H1 (cell line): ENCODE measurements at regions not wholly inside any gene's neighbourhood (a gene's known extent, or its start where the extent isn't known, plus 50 kb on each side); places are given as distances from the start of the nearest gene placed in this dataset.

Experiments
- CTCF ChIA-PET: fragments of 300-600 bp; sonication (Branson Sonifier 250); formaldehyde crosslinking; loops from one replicate; lab custom pipeline; 2021; ENCODE audit not compliant: partially characterized antibody; lab: Charles Lee
- POLR2A ChIA-PET: fragments of 300-600 bp; sonication (Branson Sonifier 250); formaldehyde crosslinking; loops from one replicate; lab custom pipeline; 2021; ENCODE audit warnings: inconsistent platforms; ENCODE audit not compliant: partially characterized antibody; lab: Charles Lee
- DNase-seq, 2 experiments: peaks; one replicate each; pipeline versions ENCODE4 v3.0.0 to v3.0.0-alpha.2; 2010 to 2022; ENCODE audit warnings: low spot score in 2 of 2, low read depth in 1 of 2, mixed read lengths in 1 of 2
- FAIRE-seq: peaks from 2 replicates; lab custom pipeline; 2011; peaks lifted over from hg19 to GRCh38; lab: Jason Lieb, UNC
- H2AFZ ChIP-seq: 2 replicates; pipeline ENCODE4 v1.8.1; 2012; ENCODE audit warnings: low read length, inconsistent platforms
- H2AK5ac ChIP-seq: 2 replicates; pipeline ENCODE4 v1.6.1; 2013; ENCODE audit warnings: low read depth, low read length
- H2BK120ac ChIP-seq: replicated peaks from 2 replicates; pipeline ENCODE3; 2013; ENCODE audit warnings: low read depth, low read length, inconsistent platforms
- H2BK12ac ChIP-seq: 2 replicates; pipeline ENCODE4 v1.6.1; 2013; ENCODE audit warnings: low read depth, low read length
- H2BK15ac ChIP-seq: 2 replicates; pipeline ENCODE4 v1.6.1; 2013; ENCODE audit warnings: low read length
- H2BK20ac ChIP-seq: 2 replicates; pipeline ENCODE4 v1.6.1; 2013; ENCODE audit warnings: low read length
- H2BK5ac ChIP-seq: 2 replicates; pipeline ENCODE4 v1.6.1; 2013; ENCODE audit warnings: low read depth, low read length
- H3K14ac ChIP-seq: 2 replicates; pipeline ENCODE4 v1.6.1; 2013; ENCODE audit warnings: inconsistent platforms; ENCODE audit not compliant: insufficient read length
- H3K18ac ChIP-seq: 2 replicates; pipeline ENCODE4 v1.6.1; 2013; ENCODE audit warnings: low read length; ENCODE audit errors: extremely low read depth
- H3K23ac ChIP-seq: 2 replicates; pipeline ENCODE4 v1.6.1; 2013; ENCODE audit warnings: inconsistent platforms; ENCODE audit not compliant: insufficient read length
- H3K23me2 ChIP-seq: 2 replicates; pipeline ENCODE4 v1.6.1; 2013; ENCODE audit warnings: low read depth, low read length
- H3K27ac ChIP-seq: 2 replicates; pipeline ENCODE4 v1.6.1; 2011; ENCODE audit warnings: low read depth, low read length, inconsistent platforms
- H3K27me3 ChIP-seq, 4 experiments: replicated peaks in 1 of 4; 1 replicate in 1 of 4; 2 replicates in 3 of 4; pipeline versions ENCODE4 v1.6.1 to v1.8.1; 2011 to 2013; ENCODE audit warnings: low read length in 3 of 4, mild to moderate bottlenecking in 3 of 4, inconsistent platforms in 2 of 4, mixed read lengths in 2 of 4, moderate library complexity in 1 of 4; ENCODE audit not compliant: control insufficient read depth in 3 of 4, insufficient read depth in 3 of 4; ENCODE audit errors: extremely low read depth in 1 of 4
- H3K36me3 ChIP-seq, 4 experiments: 2 replicates each; pipeline versions ENCODE4 v1.6.1 to v1.8.1; 2011 to 2013; ENCODE audit warnings: mild to moderate bottlenecking in 4 of 4, low read length in 3 of 4, moderate library complexity in 2 of 4, control low read depth in 1 of 4, inconsistent platforms in 1 of 4; ENCODE audit not compliant: insufficient read depth in 4 of 4, control insufficient read depth in 2 of 4
- H3K4ac ChIP-seq: replicated peaks from 2 replicates; pipeline ENCODE3; 2013; ENCODE audit warnings: low read length, low read depth, mixed read lengths, inconsistent platforms; ENCODE audit not compliant: insufficient read length
- H3K4me1 ChIP-seq, 4 experiments: replicated peaks in 1 of 4; 1 replicate in 1 of 4; 2 replicates in 3 of 4; pipeline versions ENCODE4 v1.6.1 to v1.8.1; 2011 to 2013; ENCODE audit warnings: low read length in 3 of 4, inconsistent platforms in 2 of 4, mixed read lengths in 1 of 4; ENCODE audit not compliant: insufficient read depth in 4 of 4, control insufficient read depth in 3 of 4
- H3K4me2 ChIP-seq, 2 experiments: 2 replicates each; pipeline versions ENCODE4 v1.6.1 to v1.8.1; 2011 to 2013; ENCODE audit warnings: low read depth in 2 of 2, low read length in 2 of 2, control low read depth in 1 of 2, inconsistent platforms in 1 of 2, mild to moderate bottlenecking in 1 of 2; ENCODE audit not compliant: insufficient read depth in 1 of 2
- H3K4me3 ChIP-seq, 4 experiments: fragments of 200-600, 300-600 bp in 1 of 4; sonication (generic), shearing (Covaris generic), sonication (Bioruptor Twin) in 1 of 4; 2 replicates each; pipeline versions ENCODE4 v1.5.1 to v1.8.1; 2011 to 2016; ENCODE audit warnings: low read length in 4 of 4, low read depth in 3 of 4, control low read depth in 2 of 4, inconsistent platforms in 2 of 4, mild to moderate bottlenecking in 2 of 4, mixed read lengths in 1 of 4, moderate library complexity in 1 of 4; ENCODE audit not compliant: insufficient read depth in 2 of 4; ENCODE audit errors: extremely low read depth in 1 of 4
- H3K56ac ChIP-seq: replicated peaks from 2 replicates; pipeline ENCODE3; 2013; ENCODE audit warnings: low read depth, mild to moderate bottlenecking, mixed read lengths, low read length, inconsistent platforms; ENCODE audit not compliant: insufficient read length
- H3K79me1 ChIP-seq: 2 replicates; pipeline ENCODE4 v1.6.1; 2013; ENCODE audit warnings: low read depth, low read length, control low read depth
- H3K79me2 ChIP-seq, 2 experiments: 2 replicates each; pipeline versions ENCODE4 v1.6.1 to v1.8.1; 2012 to 2013; ENCODE audit warnings: low read length in 2 of 2, mild to moderate bottlenecking in 2 of 2, inconsistent platforms in 1 of 2; ENCODE audit not compliant: insufficient read depth in 2 of 2, control insufficient read depth in 1 of 2
- H3K9ac ChIP-seq, 4 experiments: replicated peaks in 1 of 4; 1 replicate in 1 of 4; 2 replicates in 3 of 4; pipeline versions ENCODE4 v1.6.1 to v1.8.1; 2011 to 2013; ENCODE audit warnings: low read depth in 3 of 4, low read length in 3 of 4, control low read depth in 2 of 4, mild to moderate bottlenecking in 2 of 4, moderate library complexity in 2 of 4, inconsistent platforms in 1 of 4; ENCODE audit errors: extremely low read depth in 1 of 4
- H3K9me3 ChIP-seq, 2 experiments: 2 replicates each; pipeline versions ENCODE4 v1.6.1 to v1.8.1; 2012 to 2013; ENCODE audit warnings: mild to moderate bottlenecking in 2 of 2, moderate library complexity in 2 of 2, control low read depth in 1 of 2, inconsistent platforms in 1 of 2, low read depth in 1 of 2, low read length in 1 of 2, mixed read lengths in 1 of 2; ENCODE audit not compliant: insufficient read depth in 2 of 2
- H4K20me1 ChIP-seq, 2 experiments: replicated peaks in 1 of 2; 2 replicates each; pipeline versions ENCODE3 to v1.8.1; 2011 to 2013; ENCODE audit warnings: inconsistent platforms in 2 of 2, low read length in 2 of 2, mild to moderate bottlenecking in 1 of 2; ENCODE audit not compliant: insufficient read depth in 2 of 2, control insufficient read depth in 1 of 2
- H4K5ac ChIP-seq: 2 replicates; pipeline ENCODE4 v1.6.1; 2013; ENCODE audit warnings: low read length, low read depth, mixed read lengths, inconsistent platforms; ENCODE audit not compliant: insufficient read length
- H4K8ac ChIP-seq: 2 replicates; pipeline ENCODE4 v1.8.0; 2013; ENCODE audit warnings: mild to moderate bottlenecking, moderate library complexity, low read length, inconsistent platforms; ENCODE audit not compliant: insufficient read depth; ENCODE audit errors: extremely low read depth
- H4K91ac ChIP-seq: replicated peaks from 2 replicates; pipeline ENCODE3; 2013; ENCODE audit warnings: low read length, mixed read lengths, inconsistent platforms; ENCODE audit not compliant: insufficient read length
- CBX5 ChIP-seq: fragments of 300-800, 300-1000 bp; sonication (generic); IDR thresholded peaks from 2 replicates; pipeline ENCODE4 v1.7.1; 2016; ENCODE audit warnings: antibody characterized with exemption, low read length, low read depth
- KDM1A ChIP-seq: fragments of 200-600, 300-600 bp; sonication (generic); IDR thresholded peaks from 2 replicates; pipeline ENCODE4 v1.7.1; 2016; ENCODE audit warnings: mild to moderate bottlenecking, low read length, borderline replicate concordance
- WGBS, 2 experiments: shearing (Covaris generic) in 1 of 2; methylation state at CpG; one replicate each; pipeline versions ENCODE4 v1.1.6 to v1.1.7; 2013 to 2015; ENCODE audit warnings: low lambda C conversion rate in 2 of 2, mixed read lengths in 2 of 2, inconsistent platforms in 1 of 2, low coverage in 1 of 2, missing lambda C conversion rate in 1 of 2; ENCODE audit not compliant: insufficient replicate concordance in 2 of 2, insufficient coverage in 1 of 2, insufficient read length in 1 of 2; ENCODE audit errors: extremely low coverage in 1 of 2, missing lambda C conversion rate in 1 of 2; 5-methylcytosine and 5-hydroxymethylcytosine counted together

- CTCF ChIA-PET = interaction anchor here (1.4 to 2.8 kb wide), 5 partner anchors 10 to 136 kb away, joined by 5 to 9 read pairs (median 7); no protein-coding TSS in a partner anchor
- Histone ChIP-seq H3K36me3 (no peaks in the 10 kb centered on the region), H3K27me3 (no peaks in the 10 kb centered on the region; a peak in 1 of 7 replicates)
- TF ChIP-seq KDM1A (peak; percentile 92), CBX5 (no peak)
- TF ChIP-seq, all 59 proteins: peak for 1
- H3K9me3 ChIP-seq = no peaks in the 10 kb centered on the region
- no peak overlapping the region for H2BK12ac ChIP-seq
- H3K18ac ChIP-seq = no peak overlapping the region
- no peak overlapping the region for H4K8ac ChIP-seq
- POLR2A ChIA-PET = interaction anchor here (0.8 to 3.1 kb wide), 5 partner anchors 10 to 75 kb away, joined by 3 to 11 read pairs (median 3); no protein-coding TSS in a partner anchor
- no peak overlapping the region for H3K14ac ChIP-seq
- H3K23ac ChIP-seq = no peak overlapping the region
- H2AK5ac ChIP-seq = no peak overlapping the region
- H3K4me2 ChIP-seq = no peak overlapping the region
- H3K9ac ChIP-seq = no peak overlapping the region
- no peak overlapping the region for H3K56ac ChIP-seq
- no peak overlapping the region for H2BK20ac ChIP-seq
- H2BK15ac ChIP-seq = no peak overlapping the region
- no peak for FAIRE-seq
- H4K5ac ChIP-seq = no peak overlapping the region
- no peaks in the 10 kb centered on the region for H4K20me1 ChIP-seq
- no peak overlapping the region for H2BK120ac ChIP-seq
- no peaks in the 10 kb centered on the region for H3K23me2 ChIP-seq
- 87% methylated on average over 2 of the region's 2 CpGs; no CpG with 5 or more reads in 1 of the 2 experiments for WGBS, 2 experiments
- no peak overlapping the region for H2AFZ ChIP-seq
- H3K79me1 ChIP-seq = no peaks in the 10 kb centered on the region
- peaks cover 0 to 3% (median 0%) of the 10 kb centered on the region in 4 experiments; a peak in 1 of 7 replicates for H3K4me1 ChIP-seq
- no peak overlapping the region for H3K27ac ChIP-seq
- no peak overlapping the region for H3K4ac ChIP-seq
- no peaks in the 10 kb centered on the region for H3K79me2 ChIP-seq
- no peak overlapping the region for H2BK5ac ChIP-seq
- no peak overlapping the region for H4K91ac ChIP-seq
- no peak for DNase-seq
- H3K4me3 ChIP-seq = no peak overlapping the region
Observed at GRCh38 chr1:43048601-43049011, 89.9 kb upstream of the SLC2A1 start.
